Neural progenitor cell (in vitro differentiated cells): ENCODE measurements at regions not wholly inside any gene's neighbourhood (a gene's known extent, or its start where the extent isn't known, plus 50 kb on each side); places are given as distances from the start of the nearest gene placed in this dataset.

ENCODE experiments used
- DNase-seq: peaks from one replicate; pipeline ENCODE4 v3.0.0-alpha.2; 2016; ENCODE audit warnings: low spot score
- H2AFZ ChIP-seq: fragments of 200-600 bp; sonication (generic); replicated peaks from 2 replicates; pipeline ENCODE4 v1.6.1; 2016; ENCODE audit warnings: antibody characterized with exemption
- H3F3A ChIP-seq: fragments of 200-600 bp; sonication (generic); 2 replicates; pipeline ENCODE4 v1.6.1; 2016; ENCODE audit warnings: antibody characterized with exemption, low read depth
- H3K27ac ChIP-seq: fragments of 200-600 bp; sonication (generic); 2 replicates; pipeline ENCODE4 v1.5.1; 2016; ENCODE audit warnings: mild to moderate bottlenecking
- H3K27me3 ChIP-seq: fragments of 200-600 bp; sonication (generic); 2 replicates; pipeline ENCODE4 v1.6.1; 2016; ENCODE audit warnings: mild to moderate bottlenecking, moderate library complexity
- H3K36me3 ChIP-seq: fragments of 200-600 bp; sonication (generic); 2 replicates; pipeline ENCODE4 v1.5.1; 2016
- H3K4me1 ChIP-seq: fragments of 200-600 bp; sonication (generic); 2 replicates; pipeline ENCODE4 v1.6.1; 2016; ENCODE audit warnings: mixed run types
- H3K4me2 ChIP-seq: fragments of 200-600 bp; sonication (generic); 2 replicates; pipeline ENCODE4 v1.6.1; 2016
- H3K4me3 ChIP-seq: fragments of 200-600 bp; sonication (generic); 2 replicates; pipeline ENCODE4 v1.5.1; 2016
- H3K79me2 ChIP-seq: fragments of 200-600 bp; sonication (generic); 2 replicates; pipeline ENCODE4 v1.6.1; 2016; ENCODE audit warnings: low read depth
- H3K9ac ChIP-seq: fragments of 200-600 bp; sonication (generic); 2 replicates; pipeline ENCODE4 v1.6.1; 2016
- H3K9me3 ChIP-seq: fragments of 200-600 bp; sonication (generic); 2 replicates; pipeline ENCODE4 v1.5.1; 2016; ENCODE audit warnings: low read depth
- H4K20me1 ChIP-seq: fragments of 200-600 bp; sonication (generic); 2 replicates; pipeline ENCODE4 v1.6.1; 2016; ENCODE audit warnings: low read depth
- H3K27ac Mint-ChIP-seq: 3 replicates; pipeline ENCODE4 v1.8.0; 2021; ENCODE audit warnings: mixed read lengths
- H3K27me3 Mint-ChIP-seq: 2 replicates; pipeline ENCODE4 v1.8.0; 2022; ENCODE audit warnings: low read depth, mild to moderate bottlenecking, inconsistent platforms, moderate library complexity, mixed read lengths; ENCODE audit not compliant: insufficient read depth
- H3K36me3 Mint-ChIP-seq: 3 replicates; pipeline ENCODE4 v1.8.0; 2021; ENCODE audit warnings: mixed read lengths
- H3K4me1 Mint-ChIP-seq: 3 replicates; pipeline ENCODE4 v1.8.0; 2021; ENCODE audit warnings: mixed read lengths
- H3K4me3 Mint-ChIP-seq: 3 replicates; pipeline ENCODE4 v1.8.0; 2021; ENCODE audit warnings: mild to moderate bottlenecking, moderate library complexity, mixed read lengths
- H3K9me3 Mint-ChIP-seq: 3 replicates; pipeline ENCODE4 v1.8.0; 2020; ENCODE audit warnings: mixed read lengths
- EZH2 ChIP-seq: fragments of 200-600 bp; sonication (generic); IDR thresholded peaks from 2 replicates; pipeline ENCODE4 v1.6.1; 2017; ENCODE audit warnings: antibody characterized with exemption, mild to moderate bottlenecking, moderate library complexity
- EZH2phosphoT487 ChIP-seq: fragments of 200-600 bp; sonication (generic); IDR thresholded peaks from 2 replicates; pipeline ENCODE4 v1.6.1; 2017; ENCODE audit warnings: antibody characterized with exemption
- TF ChIP-seq, protein P1 (sequence below): fragments of 200-600 bp; sonication (generic); IDR thresholded peaks from 2 replicates; pipeline ENCODE4 v1.5.1; 2017; ENCODE audit warnings: antibody characterized with exemption, mild to moderate bottlenecking

- no peak overlapping the region for H2AFZ ChIP-seq
- Mint-ChIP-seq H3K27ac (no peak overlapping the region), H3K4me1 (peaks cover 14% of the 10 kb centered on the region), H3K4me3 (no peak overlapping the region), H3K36me3 (no peaks in the 10 kb centered on the region), H3K9me3 (no peaks in the 10 kb centered on the region), H3K27me3 (peaks cover 14% of the 10 kb centered on the region)
- no peak for TF ChIP-seq EZH2phosphoT487
- TF ChIP-seq, protein P1, sequence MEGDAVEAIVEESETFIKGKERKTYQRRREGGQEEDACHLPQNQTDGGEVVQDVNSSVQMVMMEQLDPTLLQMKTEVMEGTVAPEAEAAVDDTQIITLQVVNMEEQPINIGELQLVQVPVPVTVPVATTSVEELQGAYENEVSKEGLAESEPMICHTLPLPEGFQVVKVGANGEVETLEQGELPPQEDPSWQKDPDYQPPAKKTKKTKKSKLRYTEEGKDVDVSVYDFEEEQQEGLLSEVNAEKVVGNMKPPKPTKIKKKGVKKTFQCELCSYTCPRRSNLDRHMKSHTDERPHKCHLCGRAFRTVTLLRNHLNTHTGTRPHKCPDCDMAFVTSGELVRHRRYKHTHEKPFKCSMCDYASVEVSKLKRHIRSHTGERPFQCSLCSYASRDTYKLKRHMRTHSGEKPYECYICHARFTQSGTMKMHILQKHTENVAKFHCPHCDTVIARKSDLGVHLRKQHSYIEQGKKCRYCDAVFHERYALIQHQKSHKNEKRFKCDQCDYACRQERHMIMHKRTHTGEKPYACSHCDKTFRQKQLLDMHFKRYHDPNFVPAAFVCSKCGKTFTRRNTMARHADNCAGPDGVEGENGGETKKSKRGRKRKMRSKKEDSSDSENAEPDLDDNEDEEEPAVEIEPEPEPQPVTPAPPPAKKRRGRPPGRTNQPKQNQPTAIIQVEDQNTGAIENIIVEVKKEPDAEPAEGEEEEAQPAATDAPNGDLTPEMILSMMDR, result no peak
- no peak for TF ChIP-seq EZH2
- H3F3A ChIP-seq, result no peaks in the 10 kb centered on the region
- no peaks in the 10 kb centered on the region for H3K9me3 ChIP-seq
- no peak overlapping the region for H3K27ac ChIP-seq
- H3K4me2 ChIP-seq, result no peak overlapping the region
- H3K27me3 ChIP-seq, result no peaks in the 10 kb centered on the region
- no peak overlapping the region for H3K9ac ChIP-seq
- no peak overlapping the region for H3K4me3 ChIP-seq
- no peaks in the 10 kb centered on the region for H4K20me1 ChIP-seq
- no peaks in the 10 kb centered on the region for H3K4me1 ChIP-seq
- peak; percentile 53 for DNase-seq
- no peaks in the 10 kb centered on the region for H3K36me3 ChIP-seq
- no peaks in the 10 kb centered on the region for H3K79me2 ChIP-seq
These were observed 92.0 kb upstream of the ASIC2 start for GRCh38 chr17:33385133-33385532.

GRCh38 chr17:33385713-33386112, 92.6 kb upstream of the ASIC2 start:
- H2AFZ ChIP-seq, result no peak overlapping the region
- Mint-ChIP-seq H3K36me3 (no peaks in the 10 kb centered on the region), H3K27ac (no peak overlapping the region), H3K27me3 (peaks cover 14% of the 10 kb centered on the region), H3K4me1 (peaks cover 17% of the 10 kb centered on the region), H3K9me3 (no peaks in the 10 kb centered on the region), H3K4me3 (no peak overlapping the region)
- no peak overlapping the region for H3K27ac ChIP-seq
- no peaks in the 10 kb centered on the region for H3K36me3 ChIP-seq
- H3K9me3 ChIP-seq, result no peaks in the 10 kb centered on the region
- TF ChIP-seq EZH2 (no peak), EZH2phosphoT487 (no peak)
- TF ChIP-seq, protein P1, result no peak
- H3K4me1 ChIP-seq, result no peaks in the 10 kb centered on the region
- H3K27me3 ChIP-seq, result no peaks in the 10 kb centered on the region
- DNase-seq, result no peak
- no peaks in the 10 kb centered on the region for H4K20me1 ChIP-seq
- no peak overlapping the region for H3K4me2 ChIP-seq
- H3F3A ChIP-seq, result no peaks in the 10 kb centered on the region
- no peak overlapping the region for H3K9ac ChIP-seq
- no peaks in the 10 kb centered on the region for H3K79me2 ChIP-seq
- no peak overlapping the region for H3K4me3 ChIP-seq

- no peaks in the 10 kb centered on the region for H3K4me1 ChIP-seq
- no peak for TF ChIP-seq EZH2phosphoT487
- TF ChIP-seq, protein P1, result no peak
- TF ChIP-seq EZH2, result no peak
- no peak overlapping the region for H3K9ac ChIP-seq
- H3K4me3 ChIP-seq, result no peak overlapping the region
- DNase-seq, result no peak
- H3K27me3 ChIP-seq, result no peaks in the 10 kb centered on the region
- H3K79me2 ChIP-seq, result no peaks in the 10 kb centered on the region
- H3K27me3 Mint-ChIP-seq, result peaks cover 14% of the 10 kb centered on the region
- H3K4me1 Mint-ChIP-seq, result peaks cover 8% of the 10 kb centered on the region
- H2AFZ ChIP-seq, result no peak overlapping the region
- no peak overlapping the region for H3K27ac ChIP-seq
- no peaks in the 10 kb centered on the region for H3K36me3 Mint-ChIP-seq
- H3F3A ChIP-seq, result no peaks in the 10 kb centered on the region
- H4K20me1 ChIP-seq, result no peaks in the 10 kb centered on the region
- H3K36me3 ChIP-seq, result no peaks in the 10 kb centered on the region
- no peak overlapping the region for H3K27ac Mint-ChIP-seq
- no peak overlapping the region for H3K4me2 ChIP-seq
- no peaks in the 10 kb centered on the region for H3K9me3 Mint-ChIP-seq
- H3K4me3 Mint-ChIP-seq, result no peak overlapping the region
- H3K9me3 ChIP-seq, result no peaks in the 10 kb centered on the region
These were observed 94.3 kb upstream of the ASIC2 start for GRCh38 chr17:33387406-33387805.
